HG03442 (cell line): ENCODE measurements at regions not wholly inside any gene's neighbourhood (a gene's known extent, or its start where the extent isn't known, plus 50 kb on each side); places are given as distances from the start of the nearest gene placed in this dataset.

Experiments used
- ATAC-seq: cut with Tn5 transposase; IDR thresholded peaks from one replicate; pipeline ENCODE4 v1.9.1; 2021; ENCODE audit warnings: mild to moderate bottlenecking, moderate library complexity; ENCODE audit not compliant: unreplicated experiment

- peak; percentile 10 for ATAC-seq
Measured at GRCh38 chr1:195941795-195942194, 666.4 kb downstream of the KCNT2 start.

GRCh38 chr1:195941314-195941713 is 666.9 kb downstream of the KCNT2 start:
- peak; percentile 36 for ATAC-seq

DNA sequence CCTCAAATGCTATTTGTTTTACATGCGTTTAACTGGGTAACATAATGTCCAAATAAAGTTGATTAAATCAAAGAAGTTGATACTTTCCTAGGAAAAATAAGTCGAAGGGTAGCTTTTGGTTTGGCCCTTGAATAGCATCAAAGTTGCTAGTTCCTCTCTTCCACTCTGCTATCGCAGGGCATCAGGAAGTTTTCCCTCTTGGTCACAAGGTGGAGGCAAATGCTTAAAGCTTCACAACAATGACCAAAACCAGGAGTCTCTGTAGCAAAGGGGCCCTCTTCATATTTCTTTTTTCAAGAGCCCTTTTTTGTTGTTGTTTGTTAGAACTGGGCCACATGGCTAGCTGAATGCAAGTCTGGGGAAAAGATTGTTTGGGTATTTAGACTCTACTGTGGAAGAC is 668.4 kb downstream of the KCNT2 start:
- no peak for ATAC-seq

DNA sequence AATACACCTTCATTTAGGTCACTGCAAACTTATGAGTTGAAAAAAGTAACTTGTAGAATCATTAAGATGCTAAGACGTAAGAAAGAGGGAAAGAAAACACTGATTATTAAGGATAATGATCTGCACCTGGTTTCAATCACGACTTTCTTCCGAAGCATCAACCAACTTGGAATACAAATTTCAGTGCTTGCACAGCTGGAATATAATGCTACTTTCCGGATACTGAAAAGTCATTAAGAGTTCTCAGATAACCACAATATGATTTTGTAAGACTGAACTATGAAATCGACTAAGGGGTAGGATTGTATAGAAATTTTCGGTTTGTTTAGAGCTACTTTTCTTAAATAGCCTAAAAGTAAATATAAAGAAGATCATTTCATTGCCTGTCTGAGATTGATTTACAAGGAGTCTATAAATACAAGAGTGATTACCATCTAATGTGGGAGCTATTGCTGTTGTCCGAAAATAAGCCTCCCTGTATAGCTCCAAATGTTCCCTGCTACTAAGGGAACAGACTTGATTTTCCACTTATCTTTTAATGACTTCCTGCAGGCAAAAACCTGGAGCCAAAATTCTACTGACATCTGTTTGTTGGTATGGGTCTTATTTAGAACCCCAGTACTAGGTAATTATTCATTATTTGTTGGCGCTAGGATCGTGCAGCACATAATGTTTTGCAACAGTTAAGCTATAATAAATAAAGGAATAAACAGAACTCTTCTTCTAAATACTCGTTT is 673.3 kb downstream of the KCNT2 start:
- no peak for ATAC-seq

DNA sequence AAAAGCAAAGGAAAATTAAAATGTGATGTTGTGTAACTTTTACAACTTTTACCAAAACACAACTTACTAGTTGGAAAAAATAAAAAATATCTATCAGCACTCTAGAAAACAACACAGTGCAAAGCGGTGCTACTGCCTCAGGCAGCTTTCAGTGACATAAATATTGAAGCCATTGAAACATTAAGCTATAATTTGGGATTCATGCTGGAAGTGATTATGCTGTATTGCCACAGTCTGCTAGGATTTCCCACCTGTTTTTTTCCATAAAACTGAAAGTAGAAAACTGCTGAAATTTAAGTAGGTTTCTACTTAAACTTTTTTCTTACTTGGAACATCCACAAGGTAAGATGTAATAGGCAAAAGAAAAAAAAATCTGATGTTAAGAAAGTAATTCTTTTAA is 674.4 kb downstream of the KCNT2 start:
- ATAC-seq = no peak

- ATAC-seq = no peak
Measured at GRCh38 chr1:195915826-195916225, 692.4 kb downstream of the KCNT2 start.

DNA sequence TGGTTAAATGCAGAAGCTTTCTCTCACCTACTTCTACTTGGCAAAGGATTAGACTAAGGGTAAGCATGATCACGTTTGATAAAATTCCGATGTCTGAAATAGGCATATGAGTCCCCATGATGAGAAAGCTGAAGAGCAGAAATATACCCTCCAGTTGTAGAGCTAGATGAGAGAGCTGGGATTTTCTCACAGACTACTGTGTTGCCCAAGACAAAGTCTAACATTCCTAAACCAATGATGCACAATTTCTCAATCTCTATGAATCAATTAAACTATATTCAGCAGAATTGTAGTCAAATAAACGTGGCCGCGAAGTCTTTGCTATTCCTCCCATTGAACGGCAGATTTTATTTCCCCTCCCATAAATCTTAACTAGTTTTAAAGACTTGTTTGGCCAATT is 699.2 kb downstream of the KCNT2 start:
- ATAC-seq = no peak

DNA sequence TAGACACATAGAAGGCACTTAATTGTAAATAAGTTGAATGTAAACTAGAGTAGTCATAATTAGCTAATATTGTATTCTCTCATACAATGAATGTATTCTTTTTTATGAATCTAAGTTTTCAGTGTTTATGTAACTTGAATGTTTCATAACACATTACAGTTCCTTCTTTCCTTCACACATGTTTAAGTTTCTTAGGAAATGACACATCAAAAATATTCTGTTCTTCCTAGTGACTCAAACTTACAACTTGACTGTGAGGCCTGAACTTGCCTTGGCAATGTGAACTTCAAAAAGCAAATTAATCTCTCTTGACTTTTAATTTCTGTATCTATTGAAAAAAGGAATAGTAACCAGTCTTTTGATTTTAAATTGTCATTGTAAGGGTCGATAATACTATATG is 700.1 kb downstream of the KCNT2 start:
- no peak for ATAC-seq

GRCh38 chr1:195903203-195903602 is 705.0 kb downstream of the KCNT2 start:
- no peak for ATAC-seq

- ATAC-seq = no peak
Measured at GRCh38 chr1:195902779-195903178, 705.5 kb downstream of the KCNT2 start.

GRCh38 chr1:195899762-195900352 is 708.4 kb downstream of the KCNT2 start:
- ATAC-seq = no peak

DNA sequence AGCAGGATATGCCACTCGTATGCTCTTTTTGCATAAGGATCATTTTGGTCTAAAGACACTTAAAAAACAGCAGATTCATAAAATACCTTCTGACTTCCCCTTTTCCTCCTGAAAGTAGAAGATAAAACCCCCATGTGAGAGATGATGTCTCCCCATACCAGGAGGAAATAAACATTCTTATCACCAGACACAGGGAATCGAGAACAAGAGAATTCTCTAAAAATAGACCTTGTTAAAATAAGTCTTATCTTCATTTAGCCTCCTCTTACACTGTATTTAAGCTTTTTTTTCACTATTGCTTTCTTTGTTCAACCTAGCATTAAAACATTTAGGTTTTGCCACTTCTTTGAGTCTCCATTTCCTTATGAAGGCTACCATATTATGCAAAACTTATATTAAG is 709.3 kb downstream of the KCNT2 start:
- no peak for ATAC-seq

GRCh38 chr1:195898373-195898772 is 709.9 kb downstream of the KCNT2 start:
- no peak for ATAC-seq

DNA sequence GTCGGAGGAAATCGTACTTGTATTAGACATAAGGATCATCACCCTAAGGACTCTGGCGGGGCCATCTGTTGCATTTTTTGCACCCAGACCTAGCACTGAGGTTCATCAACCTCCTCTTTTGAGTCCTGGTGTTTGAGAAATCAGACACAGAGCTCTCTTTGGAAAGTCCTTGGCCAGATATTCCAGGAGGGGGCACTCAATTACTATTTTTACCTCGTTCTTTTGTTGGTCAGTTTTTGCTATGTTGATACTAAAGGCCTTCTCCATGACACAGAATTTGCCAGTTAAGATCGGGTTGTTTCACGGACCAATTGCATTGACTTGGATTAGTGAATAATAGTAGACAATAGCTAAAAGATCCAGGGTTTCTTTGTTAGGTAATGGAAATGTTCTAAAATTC is 711.2 kb downstream of the KCNT2 start:
- ATAC-seq = no peak

DNA sequence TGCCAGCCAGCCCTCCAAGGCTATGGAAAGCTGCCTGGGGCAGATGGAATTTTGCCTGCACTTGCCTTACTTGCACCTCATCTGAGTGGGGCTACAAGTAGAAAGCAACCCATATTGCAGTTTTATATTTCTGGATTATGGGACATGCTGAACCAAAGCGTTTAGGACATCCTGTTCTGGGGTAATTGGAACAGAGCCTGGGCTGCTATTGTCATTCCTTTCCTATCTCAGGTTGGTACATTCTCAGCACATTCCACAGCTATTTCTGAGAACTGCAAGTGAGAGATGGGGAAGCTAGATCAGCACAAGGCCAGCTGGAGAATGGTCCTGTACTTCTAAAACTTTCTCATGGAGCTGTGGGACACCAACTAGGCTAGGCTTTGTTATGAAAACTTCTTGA is 713.8 kb downstream of the KCNT2 start:
- no peak for ATAC-seq

DNA sequence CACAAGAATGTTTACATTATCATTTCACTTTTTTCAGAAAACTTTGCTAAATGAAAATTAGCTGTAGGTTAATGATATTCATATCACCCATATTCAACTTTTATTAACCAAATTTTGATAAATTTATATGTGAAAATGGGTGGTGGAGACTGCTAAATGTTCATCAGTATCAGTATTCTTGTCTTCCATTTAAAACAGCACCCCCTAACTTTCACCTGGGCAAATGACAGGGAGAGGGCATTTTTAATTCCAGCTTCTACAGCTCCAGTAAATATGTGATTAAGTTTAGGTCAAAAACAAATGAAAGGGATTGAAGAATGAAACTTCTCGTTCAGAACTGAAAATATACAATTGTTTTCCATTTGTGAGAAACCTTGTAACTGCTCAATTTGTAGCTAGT is 722.2 kb downstream of the KCNT2 start:
- no peak for ATAC-seq

GRCh38 chr1:195878478-195878877 is 729.8 kb downstream of the KCNT2 start:
- ATAC-seq = no peak

DNA sequence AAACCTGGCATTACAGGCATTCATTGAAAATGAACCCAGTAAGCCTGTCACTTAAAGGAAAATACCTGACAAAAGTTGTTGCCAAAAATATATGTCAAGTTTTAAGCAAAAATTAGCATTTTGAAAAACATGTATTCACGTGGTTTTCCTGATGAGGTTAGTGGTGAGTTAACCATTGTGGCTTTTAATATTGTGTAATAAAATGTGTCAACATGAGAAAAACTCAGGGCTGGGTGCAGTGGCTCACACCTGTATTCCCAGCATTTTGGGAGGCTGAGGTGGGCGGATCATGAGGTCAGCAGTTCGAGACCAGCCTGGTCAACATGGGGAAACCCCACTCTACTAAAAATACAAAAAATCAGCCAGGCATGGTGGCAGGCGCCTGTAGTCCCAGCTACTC is 731.4 kb downstream of the KCNT2 start:
- no peak for ATAC-seq

GRCh38 chr1:195872376-195872775 is 735.9 kb downstream of the KCNT2 start:
- ATAC-seq = no peak

DNA sequence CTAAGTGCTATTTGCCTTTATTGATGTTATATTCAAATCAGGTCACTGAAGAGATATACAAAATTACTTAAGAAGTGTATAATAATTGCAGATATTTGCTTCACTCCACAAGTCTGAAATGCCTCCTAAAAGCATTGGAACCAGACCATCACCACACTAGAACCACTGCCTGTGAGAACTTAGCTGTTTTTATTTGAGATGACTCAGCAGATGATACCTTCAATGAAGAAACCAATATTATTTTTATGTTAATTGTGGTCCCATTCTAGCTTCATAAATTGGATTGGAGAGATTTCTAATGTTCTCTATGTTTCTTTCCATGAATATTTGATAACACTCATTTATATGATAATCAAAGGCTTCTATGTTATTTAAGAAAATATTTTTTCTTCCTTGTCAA is 740.6 kb downstream of the KCNT2 start:
- no peak for ATAC-seq

GRCh38 chr1:195866781-195867222 is 741.4 kb downstream of the KCNT2 start:
- no peak for ATAC-seq

GRCh38 chr1:195866091-195866780 is 742.0 kb downstream of the KCNT2 start:
- no peak for ATAC-seq
